Heart left ventricle (tissue), 16 donors: ENCODE measurements at regions not wholly inside any gene's neighbourhood (a gene's known extent, or its start where the extent isn't known, plus 50 kb on each side); places are given as distances from the start of the nearest gene placed in this dataset.

Source experiments
- ATAC-seq, 4 donors: fragments of 200-7000 bp; cut with Tn5 transposase; one replicate each; pipeline ENCODE4 v1.9.1; 2020 to 2022; ENCODE audit warnings: moderate library complexity in 4 of 4, mild to moderate bottlenecking in 3 of 4, moderate number of reproducible peaks in 1 of 4
- DNase-seq, 5 donors: peaks; one replicate each; pipeline ENCODE4 v3.0.0-alpha.2; 2020
- H3K27ac ChIP-seq, 12 donors: fragments of 200-600 bp; sonication (generic) in 4 of 12; one replicate each; pipeline versions ENCODE4 v1.5.0 to v1.8.0; 2016 to 2022; ENCODE audit warnings: mild to moderate bottlenecking in 2 of 12
- H3K27me3 ChIP-seq, 9 donors: fragments of 200-600 bp; sonication (generic) in 2 of 9; one replicate each; pipeline versions ENCODE4 v1.5.1 to v1.8.0; 2016 to 2022; ENCODE audit warnings: mild to moderate bottlenecking in 3 of 9
- H3K36me3 ChIP-seq, 9 donors: fragments of 200-600 bp; sonication (generic) in 2 of 9; one replicate each; pipeline versions ENCODE4 v1.5.0 to v1.8.0; 2018 to 2022; ENCODE audit warnings: mild to moderate bottlenecking in 2 of 9
- H3K4me1 ChIP-seq, 12 donors: fragments of 200-600 bp; sonication (generic) in 4 of 12; one replicate each; pipeline versions ENCODE4 v1.5.0 to v1.8.0; 2016 to 2022; ENCODE audit warnings: mild to moderate bottlenecking in 3 of 12
- H3K4me3 ChIP-seq, 12 donors: fragments of 200-600 bp; sonication (generic) in 4 of 12; one replicate each; pipeline versions ENCODE4 v1.5.0 to v1.8.0; 2017 to 2022; ENCODE audit warnings: mild to moderate bottlenecking in 9 of 12, moderate library complexity in 4 of 12
- H3K9me3 ChIP-seq, 12 donors: fragments of 200-600 bp; sonication (generic) in 4 of 12; one replicate each; pipeline versions ENCODE4 v1.5.0 to v1.8.0; 2016 to 2022; ENCODE audit warnings: mild to moderate bottlenecking in 1 of 12
- POLR2A ChIP-seq, 2 donors: fragments of 450-650 bp; IDR thresholded peaks; one replicate each; pipeline ENCODE4 v1.6.1; 2017; ENCODE audit warnings: antibody characterized with exemption in 2 of 2, mild to moderate bottlenecking in 2 of 2, moderate library complexity in 2 of 2
- WGBS, 4 donors: extraction: QIAGEN DNeasy Blood & Tissue Kit in 2 of 4; methylation state at CpG; one replicate each; pipeline versions ENCODE4 v1.1.5 to v1.1.7; 2013 to 2018; 5-methylcytosine and 5-hydroxymethylcytosine counted together
- intact Hi-C, 10 donors: fragments of 100-400 bp; cut with DNase I; formaldehyde crosslinking; loops; one replicate each; pipeline versions ENCODE4 v1.11.1 to v1.14.2; 2022
- TF ChIP-seq, protein P1 (sequence below), 12 donors: fragments of 200-600 bp; sonication (generic) in 4 of 12; IDR thresholded peaks; one replicate each; pipeline versions ENCODE4 v1.5.0 to v1.8.0; 2018 to 2022; ENCODE audit warnings: antibody characterized with exemption in 12 of 12, mild to moderate bottlenecking in 5 of 12
- donor health status: ischemic (EF 13 %, LVEDD 7.1; RV severe dilation, severe dysfunction).
- donor health status: healthy with polysubstance abuse.
- donor health status: DM: no; HTN: yes; CAD: no.
- donor health status: DM: no; HTN: no; CAD: no.
- donor health status: ischemic (EF 25% LVEDD 6.9; RV normal size, moderate dysfunction).
- donor health status: ischemic (EF 25% LVEDD 5.7; RV mildly dilated, moderate dysfunction).
- donor health status: healthy.
- donor health status: DM: yes; HTN: yes; CAD: no.
- donor health status: ischemic (EF 35%, LVEDD 5.7; RV mildly dilated, moderate dysfunction).
- donor health status: nonischemic (EF 11% LVEDD 7.7; RV severe dilation, severe dysfunction).
- donor health status: DM: yes; HTN: yes; CAD: no.
- donor health status: PGD.
- donor health status: ischemic (EF 29% LVEDD 5.4; RV normal size, mild dysfunction).
- donor health status: nonischemic (EF 23%, LVEDD 6.1; RV moderate dilation, normal function).

DNA sequence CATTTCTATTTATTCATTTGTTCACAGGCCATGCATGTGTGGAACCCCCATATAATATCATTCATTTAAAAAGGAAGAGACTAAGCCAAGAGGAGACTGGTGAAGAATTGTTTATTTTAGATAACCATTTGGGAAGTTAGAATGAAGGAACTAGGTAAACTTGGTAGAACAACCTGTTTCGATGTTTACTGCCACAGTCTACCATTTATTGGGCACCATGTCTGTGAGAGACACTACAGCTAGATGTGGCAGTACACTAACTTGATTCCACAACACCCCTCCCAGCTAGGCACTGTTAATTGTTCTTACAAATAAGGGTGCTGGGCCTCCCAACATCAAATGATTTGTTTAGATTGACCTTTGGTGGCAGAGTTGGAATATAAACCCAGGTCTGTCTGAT lies 592.4 kb downstream of the EPM2A start:
- TF ChIP-seq, protein P1, sequence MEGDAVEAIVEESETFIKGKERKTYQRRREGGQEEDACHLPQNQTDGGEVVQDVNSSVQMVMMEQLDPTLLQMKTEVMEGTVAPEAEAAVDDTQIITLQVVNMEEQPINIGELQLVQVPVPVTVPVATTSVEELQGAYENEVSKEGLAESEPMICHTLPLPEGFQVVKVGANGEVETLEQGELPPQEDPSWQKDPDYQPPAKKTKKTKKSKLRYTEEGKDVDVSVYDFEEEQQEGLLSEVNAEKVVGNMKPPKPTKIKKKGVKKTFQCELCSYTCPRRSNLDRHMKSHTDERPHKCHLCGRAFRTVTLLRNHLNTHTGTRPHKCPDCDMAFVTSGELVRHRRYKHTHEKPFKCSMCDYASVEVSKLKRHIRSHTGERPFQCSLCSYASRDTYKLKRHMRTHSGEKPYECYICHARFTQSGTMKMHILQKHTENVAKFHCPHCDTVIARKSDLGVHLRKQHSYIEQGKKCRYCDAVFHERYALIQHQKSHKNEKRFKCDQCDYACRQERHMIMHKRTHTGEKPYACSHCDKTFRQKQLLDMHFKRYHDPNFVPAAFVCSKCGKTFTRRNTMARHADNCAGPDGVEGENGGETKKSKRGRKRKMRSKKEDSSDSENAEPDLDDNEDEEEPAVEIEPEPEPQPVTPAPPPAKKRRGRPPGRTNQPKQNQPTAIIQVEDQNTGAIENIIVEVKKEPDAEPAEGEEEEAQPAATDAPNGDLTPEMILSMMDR (IDR thresholded peaks at IDR 0.05), result no peak
- 93 to 100% (median 96%) methylated on average over 1 of the region's 1 CpG for WGBS, 4 donors

DNA sequence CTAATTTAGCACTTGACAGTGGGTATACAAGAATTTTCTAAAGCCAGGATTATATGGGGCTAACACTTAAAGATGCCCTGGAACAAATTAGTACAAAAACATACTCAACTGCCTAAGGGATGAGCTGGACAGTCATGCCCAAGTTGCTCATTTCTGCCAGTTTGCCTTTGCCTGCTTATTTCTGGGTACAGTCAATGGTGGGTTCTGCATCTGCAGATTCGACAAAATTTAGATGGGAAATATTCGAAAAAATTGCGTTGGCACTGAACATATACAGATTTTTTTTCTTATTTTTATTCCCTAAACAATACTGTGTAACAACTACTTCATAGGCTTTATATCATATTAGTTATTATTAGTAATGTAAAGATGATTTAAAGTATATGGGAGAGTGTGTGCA lies 591.9 kb downstream of the EPM2A start:
- ATAC-seq, result no peak
- Histone ChIP-seq H3K4me1 (peaks cover 0 to 13% (median 0%) of the 10 kb centered on the region in 12 donors), H3K27ac (no peak overlapping the region), H3K9me3 (no peaks in the 10 kb centered on the region), H3K4me3 (no peak overlapping the region), H3K27me3 (no peaks in the 10 kb centered on the region), H3K36me3 (no peaks in the 10 kb centered on the region)
- no peak for DNase-seq
- intact Hi-C loops, result loop anchor here in 2 of 10 donors (10.0 kb wide), 2 partner anchors 99 to 491 kb away; no protein-coding TSS in a partner anchor
- 90 to 93% (median 92%) methylated on average over 3 of the region's 3 CpGs for WGBS, 4 donors
- TF ChIP-seq POLR2A (IDR thresholded peaks at IDR 0.05), result no peak

More for the DNA sequence above, 592.4 kb downstream of the EPM2A start:
- DNase-seq, result no peak
- intact Hi-C loops, result loop anchor here in 2 of 10 donors (10.0 kb wide), 2 partner anchors 98 to 492 kb away; no protein-coding TSS in a partner anchor
- no peak overlapping the region for H3K4me3 ChIP-seq
- peaks cover 0 to 9% (median 0%) of the 10 kb centered on the region in 12 donors for H3K4me1 ChIP-seq
- H3K27ac ChIP-seq, result no peak overlapping the region
- no peaks in the 10 kb centered on the region for H3K9me3 ChIP-seq
- ATAC-seq, result no peak
- no peaks in the 10 kb centered on the region for H3K27me3 ChIP-seq
- no peaks in the 10 kb centered on the region for H3K36me3 ChIP-seq

DNA sequence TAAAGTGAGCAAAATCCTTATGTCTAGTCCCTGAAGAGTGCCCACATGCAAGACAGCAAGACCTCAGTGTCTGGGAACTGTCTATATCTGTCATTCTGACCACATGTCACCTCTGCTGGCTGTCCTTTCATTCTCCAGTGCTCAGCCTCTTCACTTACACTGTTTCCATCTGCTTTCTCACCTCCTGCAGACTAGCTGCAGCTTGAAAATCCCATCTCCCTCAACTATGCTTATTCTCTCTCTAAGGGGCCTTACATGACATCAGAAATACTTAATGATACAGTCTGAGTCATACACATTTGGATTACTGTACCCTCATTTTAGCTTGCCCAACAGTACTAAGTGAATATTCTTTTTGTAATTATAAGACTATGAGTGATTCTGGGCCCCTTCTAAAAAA lies 587.8 kb downstream of the EPM2A start:
- intact Hi-C loops, result loop anchor here in 2 of 10 donors (10.0 kb wide), 2 partner anchors 103 to 487 kb away; no protein-coding TSS in a partner anchor
- no peaks in the 10 kb centered on the region for H3K9me3 ChIP-seq
- H3K36me3 ChIP-seq, result no peaks in the 10 kb centered on the region
- ATAC-seq (peak in 3 of 4 donors; percentile 81 to 84 (median 81)), DNase-seq (no peak)
- H3K4me1 ChIP-seq, result peaks cover 0 to 19% (median 0%) of the 10 kb centered on the region in 12 donors
- H3K27me3 ChIP-seq, result no peaks in the 10 kb centered on the region
- peak overlapping the region in 6 of 12 donors; percentile 6 to 47 (median 17) for H3K27ac ChIP-seq
- H3K4me3 ChIP-seq, result no peak overlapping the region
- TF ChIP-seq, protein P1 (IDR thresholded peaks at IDR 0.05), result no peak
- TF ChIP-seq POLR2A (IDR thresholded peaks at IDR 0.05), result no peak

DNA sequence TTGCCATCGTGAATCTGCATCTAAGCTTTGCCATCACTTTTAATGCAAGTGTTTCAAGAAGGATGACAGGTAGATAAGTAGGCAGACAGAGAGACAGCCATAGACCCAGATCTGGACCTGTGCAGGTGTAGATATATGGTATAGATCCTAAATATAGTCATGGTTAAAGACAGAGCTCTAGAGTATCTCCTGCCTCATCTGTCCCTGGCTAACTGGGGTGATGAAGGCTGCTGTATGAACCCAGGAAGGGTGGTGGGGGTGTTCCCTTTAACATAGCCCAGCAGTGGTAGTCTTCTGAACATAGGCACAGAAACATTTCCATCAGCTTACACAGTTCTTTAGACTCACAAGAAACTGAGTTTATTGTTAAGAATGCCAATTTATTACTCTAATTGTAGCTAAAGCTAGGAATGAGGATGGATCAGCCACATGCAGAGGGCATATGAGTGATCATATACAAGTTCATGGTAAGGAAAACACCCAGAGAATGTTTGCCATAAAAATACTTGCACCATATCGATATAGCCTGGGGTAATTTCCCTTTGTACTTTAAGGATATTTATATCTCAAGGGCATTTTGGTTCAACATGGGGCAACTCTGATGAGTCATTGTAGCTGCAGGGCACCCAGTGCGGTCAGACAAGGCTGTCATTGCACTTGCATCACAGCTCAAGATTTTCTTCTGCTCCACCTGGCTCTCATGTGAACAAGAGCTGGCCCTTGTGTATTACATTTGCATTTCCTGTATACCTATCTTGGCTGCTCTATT lies 587.2 kb downstream of the EPM2A start:
- intact Hi-C loops, result loop anchor here in 2 of 10 donors (10.0 kb wide), 2 partner anchors 103 to 487 kb away; no protein-coding TSS in a partner anchor
- H3K27ac ChIP-seq, result peak overlapping the region in 5 of 12 donors; percentile 14 to 47 (median 35)
- DNase-seq, result peak in 4 of 5 donors; percentile 13 to 54 (median 26)

More for the DNA sequence above, 587.2 kb downstream of the EPM2A start:
- H3K4me3 ChIP-seq, result no peak overlapping the region
- peak; percentile 77 to 97 (median 90) for ATAC-seq
- no peaks in the 10 kb centered on the region for H3K36me3 ChIP-seq
- H3K27me3 ChIP-seq, result no peaks in the 10 kb centered on the region
- TF ChIP-seq, protein P1 (IDR thresholded peaks at IDR 0.05), result no peak
- TF ChIP-seq POLR2A (IDR thresholded peaks at IDR 0.05), result no peak
- H3K9me3 ChIP-seq, result no peaks in the 10 kb centered on the region
- H3K4me1 ChIP-seq, result peaks cover 0 to 19% (median 0%) of the 10 kb centered on the region in 12 donors
- 28 to 54% (median 46%) methylated on average over 3 of the region's 3 CpGs for WGBS, 4 donors
